Vagina (tissue), 2 donors: ENCODE measurements at regions not wholly inside any gene's neighbourhood (a gene's known extent, or its start where the extent isn't known, plus 50 kb on each side); places are given as distances from the start of the nearest gene placed in this dataset.

Source experiments
- DNase-seq, 2 donors: peaks; one replicate each; pipeline ENCODE4 v3.0.0-alpha.2; 2017; ENCODE audit errors: extremely low spot score in 2 of 2
- H3K27ac ChIP-seq: fragments of 200-600 bp; sonication (generic); one replicate; pipeline ENCODE4 v1.5.1; 2019
- H3K27me3 ChIP-seq: fragments of 200-600 bp; sonication (generic); one replicate; pipeline ENCODE4 v1.5.1; 2019
- H3K36me3 ChIP-seq, 2 donors: fragments of 200-600 bp; sonication (generic); one replicate each; pipeline ENCODE4 v1.5.1; 2017 to 2019
- H3K4me1 ChIP-seq: fragments of 200-600 bp; sonication (generic); one replicate; pipeline ENCODE4 v1.5.1; 2019
- H3K4me3 ChIP-seq, 2 donors: fragments of 200-600 bp; sonication (generic); 1 replicate in 1 of 2; 2 replicates in 1 of 2; pipeline ENCODE4 v1.5.1; 2016 to 2019
- H3K9me3 ChIP-seq: fragments of 200-600 bp; sonication (generic); one replicate; pipeline ENCODE4 v1.5.1; 2019
- POLR2A ChIP-seq, 2 donors: fragments of 450-650 bp; IDR thresholded peaks; one replicate each; pipeline ENCODE4 v1.6.1; 2017; ENCODE audit warnings: antibody characterized with exemption in 2 of 2, mild to moderate bottlenecking in 2 of 2, moderate library complexity in 2 of 2
- POLR2AphosphoS5 ChIP-seq, 2 donors: sonication (generic); formaldehyde crosslinking; IDR thresholded peaks; one replicate each; pipeline ENCODE4 v1.9.0; 2017; ENCODE audit warnings: antibody characterized with exemption in 2 of 2, mild to moderate bottlenecking in 2 of 2, low read depth in 1 of 2; ENCODE audit not compliant: insufficient read depth in 1 of 2
- intact Hi-C: fragments of 100-400 bp; cut with DNase I; formaldehyde crosslinking; loops from one replicate; pipeline ENCODE4 v1.15.1; 2023
- TF ChIP-seq, protein P1 (sequence below), 3 experiments: fragments of 450-650 bp in 2 of 3; fragments of 200-600 bp in 1 of 3; sonication (generic) in 1 of 3; IDR thresholded peaks; one replicate each; pipeline ENCODE4 v1.5.1; 2017 to 2019; ENCODE audit warnings: antibody characterized with exemption in 3 of 3, mild to moderate bottlenecking in 2 of 3, moderate library complexity in 2 of 3

DNA sequence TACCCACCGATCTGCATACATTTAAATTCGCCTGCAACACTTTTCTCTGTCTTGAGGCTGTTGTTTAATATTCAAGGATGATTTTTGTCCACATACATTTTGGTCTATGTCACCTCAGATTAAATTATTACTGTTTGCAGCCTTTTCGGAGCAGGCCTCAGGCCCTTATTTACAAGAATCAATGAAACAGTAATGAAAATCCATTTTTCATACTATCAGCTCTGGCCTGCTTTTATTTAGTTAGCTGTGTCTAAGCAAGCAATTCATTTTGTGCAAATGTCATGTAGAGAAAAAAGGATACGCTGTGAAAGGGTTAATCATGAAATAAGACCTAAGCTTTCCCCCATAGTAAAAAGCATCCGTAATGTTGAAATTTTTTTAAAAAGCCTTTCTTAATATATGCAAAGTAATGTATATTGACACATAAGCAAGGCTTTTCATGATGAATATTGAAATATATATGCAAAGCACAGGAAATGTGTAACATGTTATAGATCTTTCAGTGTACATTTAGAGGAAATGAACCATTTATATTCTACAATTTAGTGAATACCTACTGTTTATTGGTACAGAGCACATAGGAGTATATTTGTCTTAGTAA is 1135.3 kb upstream of the ZEB2 start:
- DNase-seq = no peak
- H3K9me3 ChIP-seq = no peaks in the 10 kb centered on the region
- no peaks in the 10 kb centered on the region for H3K4me1 ChIP-seq
- H3K27me3 ChIP-seq = no peaks in the 10 kb centered on the region
- H3K4me3 ChIP-seq = no peak overlapping the region
- H3K27ac ChIP-seq = no peak overlapping the region
- intact Hi-C loops = no loop called here
- no peak for TF ChIP-seq POLR2A (IDR thresholded peaks at IDR 0.05)
- TF ChIP-seq, protein P1, sequence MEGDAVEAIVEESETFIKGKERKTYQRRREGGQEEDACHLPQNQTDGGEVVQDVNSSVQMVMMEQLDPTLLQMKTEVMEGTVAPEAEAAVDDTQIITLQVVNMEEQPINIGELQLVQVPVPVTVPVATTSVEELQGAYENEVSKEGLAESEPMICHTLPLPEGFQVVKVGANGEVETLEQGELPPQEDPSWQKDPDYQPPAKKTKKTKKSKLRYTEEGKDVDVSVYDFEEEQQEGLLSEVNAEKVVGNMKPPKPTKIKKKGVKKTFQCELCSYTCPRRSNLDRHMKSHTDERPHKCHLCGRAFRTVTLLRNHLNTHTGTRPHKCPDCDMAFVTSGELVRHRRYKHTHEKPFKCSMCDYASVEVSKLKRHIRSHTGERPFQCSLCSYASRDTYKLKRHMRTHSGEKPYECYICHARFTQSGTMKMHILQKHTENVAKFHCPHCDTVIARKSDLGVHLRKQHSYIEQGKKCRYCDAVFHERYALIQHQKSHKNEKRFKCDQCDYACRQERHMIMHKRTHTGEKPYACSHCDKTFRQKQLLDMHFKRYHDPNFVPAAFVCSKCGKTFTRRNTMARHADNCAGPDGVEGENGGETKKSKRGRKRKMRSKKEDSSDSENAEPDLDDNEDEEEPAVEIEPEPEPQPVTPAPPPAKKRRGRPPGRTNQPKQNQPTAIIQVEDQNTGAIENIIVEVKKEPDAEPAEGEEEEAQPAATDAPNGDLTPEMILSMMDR (IDR thresholded peaks at IDR 0.05) = no peak
- TF ChIP-seq POLR2AphosphoS5 (IDR thresholded peaks at IDR 0.05; ENCODE audit: insufficient read depth in 1 of 2, low read depth in 1 of 2) = no peak
- H3K36me3 ChIP-seq = no peaks in the 10 kb centered on the region

DNA sequence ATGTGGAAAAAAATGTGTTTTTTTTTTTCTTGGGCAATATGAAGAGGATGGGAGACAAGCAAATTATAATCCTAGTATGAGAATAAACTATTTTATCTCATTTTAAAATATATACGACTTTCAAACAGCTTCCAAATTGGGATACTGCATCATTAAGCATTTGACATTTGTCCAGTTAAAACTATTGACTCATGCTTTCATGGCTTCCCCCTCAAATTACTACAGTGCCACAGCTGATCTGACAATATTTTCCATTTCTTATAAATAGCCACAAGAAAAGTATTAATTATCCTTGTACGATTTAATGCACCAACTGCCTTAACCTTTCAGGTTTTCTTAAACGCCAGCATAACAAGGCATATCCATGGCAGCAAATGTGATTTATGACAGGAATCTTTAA is 1134.8 kb upstream of the ZEB2 start:
- Histone ChIP-seq H3K36me3 (no peaks in the 10 kb centered on the region), H3K27ac (no peak overlapping the region), H3K4me3 (no peak overlapping the region), H3K9me3 (no peaks in the 10 kb centered on the region), H3K4me1 (no peaks in the 10 kb centered on the region), H3K27me3 (no peaks in the 10 kb centered on the region)
- no peak for DNase-seq
- intact Hi-C loops = no loop called here
- no peak for TF ChIP-seq POLR2AphosphoS5 (IDR thresholded peaks at IDR 0.05; ENCODE audit: insufficient read depth in 1 of 2, low read depth in 1 of 2)
- no peak for TF ChIP-seq POLR2A (IDR thresholded peaks at IDR 0.05)
- TF ChIP-seq, protein P1 (IDR thresholded peaks at IDR 0.05) = no peak

GRCh38 chr2:145654156-145654555 is 1134.2 kb upstream of the ZEB2 start:
- H3K27me3 ChIP-seq = no peaks in the 10 kb centered on the region
- intact Hi-C loops = no loop called here
- H3K9me3 ChIP-seq = no peaks in the 10 kb centered on the region
- TF ChIP-seq POLR2AphosphoS5 (IDR thresholded peaks at IDR 0.05; ENCODE audit: insufficient read depth in 1 of 2, low read depth in 1 of 2) (no peak), POLR2A (IDR thresholded peaks at IDR 0.05) (no peak)
- TF ChIP-seq, protein P1 (IDR thresholded peaks at IDR 0.05) = no peak
- DNase-seq = no peak
- no peaks in the 10 kb centered on the region for H3K36me3 ChIP-seq
- H3K4me1 ChIP-seq = no peaks in the 10 kb centered on the region
- H3K27ac ChIP-seq = no peak overlapping the region
- no peak overlapping the region for H3K4me3 ChIP-seq

DNA sequence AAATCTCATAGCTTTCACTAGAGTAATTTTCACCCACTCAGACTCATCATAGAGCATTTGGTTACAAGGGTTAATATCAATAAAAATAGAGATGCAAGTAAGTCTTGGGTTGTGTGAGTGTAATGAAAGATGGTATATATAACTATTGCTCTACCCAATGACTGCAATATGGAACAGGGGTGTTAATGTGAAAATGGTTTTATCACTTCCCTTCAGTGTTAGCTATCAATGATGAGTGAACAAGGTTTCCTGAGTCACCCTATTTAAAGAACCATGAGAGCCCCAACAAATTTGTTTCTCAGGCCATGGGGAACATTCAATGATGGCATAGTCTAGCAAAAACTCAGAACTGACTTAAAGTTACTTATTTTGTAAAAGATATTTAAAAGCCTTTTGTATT is 1133.6 kb upstream of the ZEB2 start:
- TF ChIP-seq POLR2AphosphoS5 (IDR thresholded peaks at IDR 0.05; ENCODE audit: insufficient read depth in 1 of 2, low read depth in 1 of 2) (no peak), POLR2A (IDR thresholded peaks at IDR 0.05) (no peak)
- TF ChIP-seq, protein P1 (IDR thresholded peaks at IDR 0.05) = no peak
- no peaks in the 10 kb centered on the region for H3K9me3 ChIP-seq
- H3K27me3 ChIP-seq = no peaks in the 10 kb centered on the region
- H3K27ac ChIP-seq = no peak overlapping the region
- no peaks in the 10 kb centered on the region for H3K36me3 ChIP-seq
- DNase-seq = no peak
- intact Hi-C loops = no loop called here
- no peak overlapping the region for H3K4me3 ChIP-seq
- no peaks in the 10 kb centered on the region for H3K4me1 ChIP-seq

GRCh38 chr2:145652571-145653545 is 1132.9 kb upstream of the ZEB2 start:
- Histone ChIP-seq H3K9me3 (no peaks in the 10 kb centered on the region), H3K27ac (no peak overlapping the region), H3K4me1 (no peaks in the 10 kb centered on the region), H3K4me3 (no peak overlapping the region), H3K27me3 (no peaks in the 10 kb centered on the region), H3K36me3 (no peaks in the 10 kb centered on the region)
- no peak for DNase-seq
- TF ChIP-seq POLR2AphosphoS5 (IDR thresholded peaks at IDR 0.05; ENCODE audit: insufficient read depth in 1 of 2, low read depth in 1 of 2) (no peak), POLR2A (IDR thresholded peaks at IDR 0.05) (no peak)
- TF ChIP-seq, protein P1 (IDR thresholded peaks at IDR 0.05) = no peak
- intact Hi-C loops = no loop called here
